Osteoblast (primary cell): ENCODE measurements at regions not wholly inside any gene's neighbourhood (a gene's known extent, or its start where the extent isn't known, plus 50 kb on each side); places are given as distances from the start of the nearest gene placed in this dataset.
A peak's percentile ranks its signal among the peaks of the same experiment; 100 is the strongest.

Source experiments
- DNase-seq: peaks from one replicate; pipeline ENCODE4 v3.0.0; 2011; ENCODE audit warnings: low spot score, mixed read lengths; ENCODE audit not compliant: insufficient read length; ENCODE audit errors: missing footprints
- H2AFZ ChIP-seq: 2 replicates; pipeline ENCODE4 v1.6.0; 2011; ENCODE audit warnings: mild to moderate bottlenecking, low read length
- H3K27ac ChIP-seq: 2 replicates; pipeline ENCODE4 v1.5.1; 2011; ENCODE audit warnings: mild to moderate bottlenecking, low read depth, low read length, moderate library complexity
- H3K27me3 ChIP-seq: 2 replicates; pipeline ENCODE4 v1.6.0; 2012; ENCODE audit warnings: mild to moderate bottlenecking, control low read depth, inconsistent platforms, low read length, moderate library complexity; ENCODE audit not compliant: insufficient read depth
- H3K36me3 ChIP-seq: 2 replicates; pipeline ENCODE4 v1.5.1; 2011; ENCODE audit warnings: mild to moderate bottlenecking, low read length, control low read depth, moderate library complexity; ENCODE audit not compliant: insufficient read depth
- H3K4me1 ChIP-seq: 2 replicates; pipeline ENCODE4 v1.5.1; 2011; ENCODE audit warnings: mild to moderate bottlenecking, low read length, control low read depth, moderate library complexity; ENCODE audit not compliant: insufficient read depth
- H3K4me2 ChIP-seq: 2 replicates; pipeline ENCODE4 v1.6.0; 2011; ENCODE audit warnings: mild to moderate bottlenecking, low read length; ENCODE audit not compliant: insufficient read depth
- H3K4me3 ChIP-seq: fragments of 200-600 bp; sonication (generic); 3 replicates; pipeline ENCODE4 v1.5.1; 2012; ENCODE audit warnings: mild to moderate bottlenecking, low read length, inconsistent platforms; ENCODE audit not compliant: insufficient read depth
- H3K79me2 ChIP-seq: 2 replicates; pipeline ENCODE4 v1.6.0; 2012; ENCODE audit warnings: mild to moderate bottlenecking, low read length, control low read depth, inconsistent platforms; ENCODE audit not compliant: insufficient read depth
- H3K9me3 ChIP-seq: 2 replicates; pipeline ENCODE4 v1.5.1; 2011; ENCODE audit warnings: low read depth, low read length, control low read depth
- H4K20me1 ChIP-seq: 2 replicates; pipeline ENCODE4 v1.6.0; 2012; ENCODE audit warnings: mild to moderate bottlenecking, low read length, control low read depth; ENCODE audit not compliant: insufficient read depth
- TF ChIP-seq, protein P1 (sequence below): IDR thresholded peaks from 2 replicates; pipeline ENCODE4 v1.5.1; 2011; ENCODE audit warnings: mild to moderate bottlenecking, low read depth, low read length, moderate library complexity; ENCODE audit errors: extremely low read depth

DNA sequence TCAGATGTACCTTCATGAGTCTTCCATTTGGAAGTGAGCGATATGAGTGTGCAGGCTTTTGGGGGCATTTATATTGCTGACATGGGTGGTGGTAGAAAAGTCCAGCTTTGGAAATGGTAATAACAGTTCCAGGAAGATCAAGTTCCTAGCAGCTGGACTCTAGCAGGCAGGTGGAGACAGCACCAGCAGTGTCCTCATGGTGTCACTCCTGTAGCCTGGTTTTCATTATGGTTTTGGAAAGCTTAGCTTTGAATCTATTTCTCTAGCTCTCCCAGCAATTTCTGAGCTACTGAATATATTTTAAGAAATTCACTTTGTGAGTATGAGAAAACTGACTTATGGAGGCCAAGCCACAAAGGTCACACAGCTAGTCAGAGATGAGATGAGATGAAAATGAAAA is 523.2 kb upstream of the HTR2A start:
- DNase-seq = peak; percentile 17
- no peak overlapping the region for H2AFZ ChIP-seq
- H3K4me2 ChIP-seq = no peak overlapping the region
- TF ChIP-seq, protein P1, sequence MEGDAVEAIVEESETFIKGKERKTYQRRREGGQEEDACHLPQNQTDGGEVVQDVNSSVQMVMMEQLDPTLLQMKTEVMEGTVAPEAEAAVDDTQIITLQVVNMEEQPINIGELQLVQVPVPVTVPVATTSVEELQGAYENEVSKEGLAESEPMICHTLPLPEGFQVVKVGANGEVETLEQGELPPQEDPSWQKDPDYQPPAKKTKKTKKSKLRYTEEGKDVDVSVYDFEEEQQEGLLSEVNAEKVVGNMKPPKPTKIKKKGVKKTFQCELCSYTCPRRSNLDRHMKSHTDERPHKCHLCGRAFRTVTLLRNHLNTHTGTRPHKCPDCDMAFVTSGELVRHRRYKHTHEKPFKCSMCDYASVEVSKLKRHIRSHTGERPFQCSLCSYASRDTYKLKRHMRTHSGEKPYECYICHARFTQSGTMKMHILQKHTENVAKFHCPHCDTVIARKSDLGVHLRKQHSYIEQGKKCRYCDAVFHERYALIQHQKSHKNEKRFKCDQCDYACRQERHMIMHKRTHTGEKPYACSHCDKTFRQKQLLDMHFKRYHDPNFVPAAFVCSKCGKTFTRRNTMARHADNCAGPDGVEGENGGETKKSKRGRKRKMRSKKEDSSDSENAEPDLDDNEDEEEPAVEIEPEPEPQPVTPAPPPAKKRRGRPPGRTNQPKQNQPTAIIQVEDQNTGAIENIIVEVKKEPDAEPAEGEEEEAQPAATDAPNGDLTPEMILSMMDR = no peak
- H3K4me3 ChIP-seq = no peak overlapping the region
- H3K9me3 ChIP-seq = no peaks in the 10 kb centered on the region
- no peaks in the 10 kb centered on the region for H3K36me3 ChIP-seq
- no peak overlapping the region for H3K27ac ChIP-seq
- H4K20me1 ChIP-seq = no peaks in the 10 kb centered on the region
- H3K27me3 ChIP-seq = no peaks in the 10 kb centered on the region
- no peaks in the 10 kb centered on the region for H3K4me1 ChIP-seq
- no peaks in the 10 kb centered on the region for H3K79me2 ChIP-seq

DNA sequence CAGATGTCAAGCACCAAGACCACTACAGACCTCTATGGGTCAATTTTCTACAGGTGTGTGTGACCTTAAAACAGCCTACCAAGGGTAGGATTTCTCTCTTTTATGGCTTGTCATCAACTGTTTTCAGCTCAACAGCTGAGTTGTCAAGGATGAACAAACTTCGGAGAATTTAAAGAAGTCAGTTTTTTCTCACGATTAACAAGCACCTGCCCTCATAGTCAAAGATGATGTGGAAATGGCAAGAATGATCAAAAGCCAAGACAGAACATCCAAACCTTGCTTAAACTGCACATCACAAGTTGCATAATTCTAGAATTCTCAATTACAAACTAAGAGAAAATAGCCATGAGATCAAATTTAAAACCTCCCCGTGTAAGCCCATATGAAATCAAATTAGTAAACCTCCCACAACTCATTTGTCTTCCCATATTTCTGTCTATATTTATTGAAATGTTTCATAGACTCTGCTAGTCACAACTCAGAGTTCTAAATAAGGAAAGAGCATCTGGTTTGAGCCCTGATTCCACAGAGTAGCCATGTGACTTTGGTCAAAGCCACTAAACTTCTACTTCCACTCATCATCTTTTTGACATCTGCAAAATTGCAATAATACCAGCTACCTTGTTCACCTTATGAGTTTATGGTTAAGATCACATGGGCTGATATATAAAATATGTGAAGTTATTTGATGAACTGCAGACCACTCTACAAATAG is 521.5 kb upstream of the HTR2A start:
- Histone ChIP-seq H3K79me2 (no peaks in the 10 kb centered on the region), H3K27ac (no peak overlapping the region), H3K27me3 (no peaks in the 10 kb centered on the region), H3K9me3 (no peaks in the 10 kb centered on the region), H3K36me3 (no peaks in the 10 kb centered on the region), H4K20me1 (no peaks in the 10 kb centered on the region), H3K4me3 (no peak overlapping the region), H3K4me2 (no peak overlapping the region), H3K4me1 (no peaks in the 10 kb centered on the region), H2AFZ (no peak overlapping the region)
- TF ChIP-seq, protein P1 = no peak
- no peak for DNase-seq

DNA sequence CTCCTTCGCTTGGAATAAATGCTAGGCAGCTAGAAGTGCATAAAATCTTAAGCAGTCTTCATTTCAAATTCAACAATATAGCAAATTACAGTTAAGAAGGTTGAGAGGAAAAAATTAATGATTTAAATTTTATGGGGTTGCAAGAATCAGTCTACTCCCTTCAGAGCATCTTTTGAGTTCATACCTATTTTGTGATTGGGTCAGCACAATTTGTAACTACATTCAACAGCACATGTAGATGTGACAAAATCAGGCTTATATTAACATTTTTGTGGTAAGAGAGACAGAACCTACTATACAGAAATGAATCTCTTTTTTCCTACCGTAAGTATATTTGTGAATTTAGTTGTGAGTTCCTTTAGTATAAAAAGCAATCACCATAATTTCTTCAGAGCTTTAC is 520.6 kb upstream of the HTR2A start:
- TF ChIP-seq, protein P1 = no peak
- H3K4me2 ChIP-seq = no peak overlapping the region
- no peak for DNase-seq
- no peaks in the 10 kb centered on the region for H3K4me1 ChIP-seq
- H3K4me3 ChIP-seq = no peak overlapping the region
- no peaks in the 10 kb centered on the region for H3K79me2 ChIP-seq
- no peaks in the 10 kb centered on the region for H3K27me3 ChIP-seq
- H4K20me1 ChIP-seq = no peaks in the 10 kb centered on the region
- H3K9me3 ChIP-seq = no peaks in the 10 kb centered on the region
- no peaks in the 10 kb centered on the region for H3K36me3 ChIP-seq
- H3K27ac ChIP-seq = no peak overlapping the region
- no peak overlapping the region for H2AFZ ChIP-seq

DNA sequence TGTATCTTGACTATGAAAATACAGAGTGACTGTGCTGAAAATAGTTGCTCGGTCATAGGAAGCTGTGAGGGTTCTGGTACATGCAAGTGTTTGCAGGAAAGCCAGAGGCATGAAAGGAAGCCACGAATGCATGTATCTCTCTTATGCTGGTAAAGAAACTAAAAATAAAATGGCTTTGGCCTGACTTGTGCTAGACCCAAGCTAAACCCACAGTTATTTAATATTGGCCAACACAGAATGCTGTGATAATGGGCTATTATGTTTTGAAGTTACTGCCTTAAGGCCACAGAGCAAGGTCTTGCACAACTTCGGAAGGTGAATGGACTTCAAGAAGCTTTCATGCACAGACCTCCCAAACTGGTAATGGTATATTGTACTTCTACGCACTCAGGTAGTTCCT is 518.2 kb upstream of the HTR2A start:
- Histone ChIP-seq H3K79me2 (no peaks in the 10 kb centered on the region), H4K20me1 (no peaks in the 10 kb centered on the region), H2AFZ (no peak overlapping the region), H3K27me3 (no peaks in the 10 kb centered on the region), H3K4me1 (no peaks in the 10 kb centered on the region), H3K9me3 (no peaks in the 10 kb centered on the region), H3K36me3 (no peaks in the 10 kb centered on the region), H3K27ac (no peak overlapping the region), H3K4me2 (no peak overlapping the region), H3K4me3 (no peak overlapping the region)
- DNase-seq = no peak
- TF ChIP-seq, protein P1 = no peak
